ENCODE measurements at regions not wholly inside any gene's neighbourhood (a gene's known extent, or its start where the extent isn't known, plus 50 kb on each side); places are given as distances from the start of the nearest gene placed in this dataset.
A peak's percentile ranks its signal among the peaks of the same experiment; 100 is the strongest.

DNA sequence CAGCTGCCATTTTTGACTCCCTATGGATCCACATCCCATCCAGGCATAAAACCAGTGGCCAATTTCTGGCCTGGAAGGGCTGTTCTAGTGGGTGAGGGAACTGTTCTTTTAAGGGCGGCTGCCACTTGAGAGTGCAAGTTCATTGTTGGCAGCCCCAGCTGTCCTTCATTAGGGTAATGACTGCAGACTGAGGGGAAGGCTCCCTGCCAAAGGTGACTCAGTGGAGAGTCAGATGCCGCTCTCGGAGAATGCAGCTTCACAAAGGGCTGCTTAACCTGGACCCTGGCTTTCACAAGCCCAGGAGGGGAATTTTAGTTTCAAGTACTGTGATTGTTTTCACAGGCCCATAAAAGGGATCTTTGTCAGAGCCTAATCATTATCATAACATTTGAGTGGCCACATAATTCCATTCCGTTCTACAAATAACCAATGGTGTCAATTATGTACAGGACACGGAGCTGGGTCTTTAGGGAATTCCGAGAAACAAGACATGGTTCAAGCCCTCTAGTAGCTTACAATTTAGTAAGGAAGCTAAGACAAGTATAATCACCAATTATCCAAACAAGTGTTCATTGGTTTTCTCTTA is 235.7 kb downstream of the CDCA7 start:
- TF ChIP-seq, protein P1, sequence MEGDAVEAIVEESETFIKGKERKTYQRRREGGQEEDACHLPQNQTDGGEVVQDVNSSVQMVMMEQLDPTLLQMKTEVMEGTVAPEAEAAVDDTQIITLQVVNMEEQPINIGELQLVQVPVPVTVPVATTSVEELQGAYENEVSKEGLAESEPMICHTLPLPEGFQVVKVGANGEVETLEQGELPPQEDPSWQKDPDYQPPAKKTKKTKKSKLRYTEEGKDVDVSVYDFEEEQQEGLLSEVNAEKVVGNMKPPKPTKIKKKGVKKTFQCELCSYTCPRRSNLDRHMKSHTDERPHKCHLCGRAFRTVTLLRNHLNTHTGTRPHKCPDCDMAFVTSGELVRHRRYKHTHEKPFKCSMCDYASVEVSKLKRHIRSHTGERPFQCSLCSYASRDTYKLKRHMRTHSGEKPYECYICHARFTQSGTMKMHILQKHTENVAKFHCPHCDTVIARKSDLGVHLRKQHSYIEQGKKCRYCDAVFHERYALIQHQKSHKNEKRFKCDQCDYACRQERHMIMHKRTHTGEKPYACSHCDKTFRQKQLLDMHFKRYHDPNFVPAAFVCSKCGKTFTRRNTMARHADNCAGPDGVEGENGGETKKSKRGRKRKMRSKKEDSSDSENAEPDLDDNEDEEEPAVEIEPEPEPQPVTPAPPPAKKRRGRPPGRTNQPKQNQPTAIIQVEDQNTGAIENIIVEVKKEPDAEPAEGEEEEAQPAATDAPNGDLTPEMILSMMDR (IDR thresholded peaks at IDR 0.05): no peak
- TF ChIP-seq POLR2AphosphoS5 (IDR thresholded peaks at IDR 0.05) (peak in 1 of 3 donors; percentile 5), POLR2A (IDR thresholded peaks at IDR 0.05) (no peak)
